ENCODE measurements at regions not wholly inside any gene's neighbourhood (a gene's known extent, or its start where the extent isn't known, plus 50 kb on each side); places are given as distances from the start of the nearest gene placed in this dataset.

DNA sequence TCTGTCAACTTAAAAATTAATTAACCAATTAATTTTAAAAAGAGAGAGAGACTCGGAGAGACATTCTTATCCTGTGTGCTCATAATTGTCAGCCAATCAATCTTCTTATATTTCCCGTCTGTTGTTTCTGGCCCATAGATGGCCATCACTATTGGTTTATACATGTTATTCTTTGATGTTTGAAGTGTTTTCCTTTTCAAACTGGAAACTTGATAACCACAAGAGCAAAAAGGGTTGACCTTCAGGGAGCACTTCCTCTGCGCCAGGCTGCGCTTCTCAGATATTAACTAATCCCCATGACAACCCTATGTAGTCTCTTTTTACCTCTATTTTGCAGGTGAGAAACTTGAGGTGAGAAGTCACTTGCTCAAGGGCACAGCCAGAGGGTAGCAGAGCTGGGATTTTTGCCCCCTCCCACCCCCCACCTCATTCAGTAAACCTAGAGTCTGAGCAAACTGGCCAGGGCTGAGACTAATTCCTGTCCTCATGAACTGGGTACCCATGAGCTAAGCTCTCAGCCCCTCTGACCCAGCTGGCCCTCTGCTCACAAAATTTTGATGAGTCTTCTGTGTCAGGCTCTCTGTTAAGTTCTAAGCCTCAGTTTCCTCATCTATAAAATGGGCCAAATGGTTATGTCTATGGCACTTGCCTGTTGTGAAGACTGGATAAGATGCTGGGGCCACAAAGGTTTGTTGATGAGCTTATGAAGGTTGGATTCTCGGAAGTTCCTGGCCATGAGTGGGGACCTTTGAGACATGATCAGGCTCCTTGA lies 86.0 kb upstream of the SH3PXD2B start:
- no peaks in the 10 kb centered on the region for H3K36me3 Mint-ChIP-seq (ENCODE audit: insufficient read depth, unreplicated experiment)
- intact Hi-C loops (cut with micrococcal nuclease; ENCODE audit: unreplicated experiment), result no loop called here
- no peaks in the 10 kb centered on the region for H3K4me1 Mint-ChIP-seq (ENCODE audit: low read depth, unreplicated experiment)
- H3K4me3 ChIP-seq (ENCODE audit: low read depth, low read length), result no peak overlapping the region
- no peak overlapping the region for H3K27ac Mint-ChIP-seq (ENCODE audit: unreplicated experiment)
- TF ChIP-seq, protein P1, sequence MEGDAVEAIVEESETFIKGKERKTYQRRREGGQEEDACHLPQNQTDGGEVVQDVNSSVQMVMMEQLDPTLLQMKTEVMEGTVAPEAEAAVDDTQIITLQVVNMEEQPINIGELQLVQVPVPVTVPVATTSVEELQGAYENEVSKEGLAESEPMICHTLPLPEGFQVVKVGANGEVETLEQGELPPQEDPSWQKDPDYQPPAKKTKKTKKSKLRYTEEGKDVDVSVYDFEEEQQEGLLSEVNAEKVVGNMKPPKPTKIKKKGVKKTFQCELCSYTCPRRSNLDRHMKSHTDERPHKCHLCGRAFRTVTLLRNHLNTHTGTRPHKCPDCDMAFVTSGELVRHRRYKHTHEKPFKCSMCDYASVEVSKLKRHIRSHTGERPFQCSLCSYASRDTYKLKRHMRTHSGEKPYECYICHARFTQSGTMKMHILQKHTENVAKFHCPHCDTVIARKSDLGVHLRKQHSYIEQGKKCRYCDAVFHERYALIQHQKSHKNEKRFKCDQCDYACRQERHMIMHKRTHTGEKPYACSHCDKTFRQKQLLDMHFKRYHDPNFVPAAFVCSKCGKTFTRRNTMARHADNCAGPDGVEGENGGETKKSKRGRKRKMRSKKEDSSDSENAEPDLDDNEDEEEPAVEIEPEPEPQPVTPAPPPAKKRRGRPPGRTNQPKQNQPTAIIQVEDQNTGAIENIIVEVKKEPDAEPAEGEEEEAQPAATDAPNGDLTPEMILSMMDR (IDR thresholded peaks at IDR 0.05; ENCODE audit: insufficient read depth in 1 of 2, low read depth in 1 of 2, low read length in 1 of 2, severe bottlenecking in 1 of 2, unreplicated experiment in 1 of 2), result no peak
- BruUV-seq (replicated peaks), result no TSS peak
- H3K36me3 ChIP-seq (ENCODE audit: control insufficient read depth, insufficient read depth, low read length), result no peaks in the 10 kb centered on the region
- H3K4me1 ChIP-seq, result no peaks in the 10 kb centered on the region
- peaks cover under 1% of the 10 kb centered on the region for H3K27me3 Mint-ChIP-seq (ENCODE audit: insufficient read depth, unreplicated experiment)
- no peak overlapping the region for H3K4me3 Mint-ChIP-seq (ENCODE audit: unreplicated experiment)
- DNase-seq, result no peak
- no peaks in the 10 kb centered on the region for H3K9me3 ChIP-seq
- ChIA-PET CTCF (no interaction called here), POLR2A (no interaction called here)
- no peaks in the 10 kb centered on the region for H3K9me3 Mint-ChIP-seq (ENCODE audit: unreplicated experiment)
- no peaks in the 10 kb centered on the region for H3K27me3 ChIP-seq (replicated peaks; ENCODE audit: control insufficient read depth, insufficient read depth, low read length)

DNA sequence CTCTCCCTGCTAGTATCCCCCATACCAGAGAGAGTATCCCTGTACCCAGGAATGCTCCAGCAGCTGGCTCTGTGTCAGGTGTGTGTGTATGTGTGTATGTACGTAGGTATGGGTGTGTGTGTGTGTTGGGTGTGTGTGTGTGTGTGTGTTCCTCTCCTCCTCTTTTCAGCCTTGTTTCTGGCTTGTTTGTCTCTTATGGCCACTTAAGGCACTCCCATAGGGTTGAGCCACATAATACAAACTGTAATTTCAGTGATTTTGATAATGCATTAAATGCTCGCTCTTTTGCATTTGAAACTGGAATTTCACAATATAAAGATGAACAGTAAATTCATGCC lies 80.8 kb upstream of the SH3PXD2B start:
- H3K27ac Mint-ChIP-seq (ENCODE audit: unreplicated experiment), result no peak overlapping the region
- Histone ChIP-seq H3K36me3 (ENCODE audit: control insufficient read depth, insufficient read depth, low read length) (no peaks in the 10 kb centered on the region), H3K4me1 (no peaks in the 10 kb centered on the region), H3K9me3 (no peaks in the 10 kb centered on the region), H3K4me3 (ENCODE audit: low read depth, low read length) (no peak overlapping the region), H3K27me3 (replicated peaks; ENCODE audit: control insufficient read depth, insufficient read depth, low read length) (no peaks in the 10 kb centered on the region)
- DNase-seq, result no peak
- ChIA-PET POLR2A (no interaction called here), CTCF (no interaction called here)
- intact Hi-C loops (cut with micrococcal nuclease; ENCODE audit: unreplicated experiment), result no loop called here
- H3K36me3 Mint-ChIP-seq (ENCODE audit: insufficient read depth, unreplicated experiment), result no peaks in the 10 kb centered on the region
- TF ChIP-seq, protein P1 (IDR thresholded peaks at IDR 0.05; ENCODE audit: insufficient read depth in 1 of 2, low read depth in 1 of 2, low read length in 1 of 2, severe bottlenecking in 1 of 2, unreplicated experiment in 1 of 2), result no peak
- no TSS peak for BruUV-seq (replicated peaks)
- no peak overlapping the region for H3K4me3 Mint-ChIP-seq (ENCODE audit: unreplicated experiment)
- no peaks in the 10 kb centered on the region for H3K27me3 Mint-ChIP-seq (ENCODE audit: insufficient read depth, unreplicated experiment)
- no peaks in the 10 kb centered on the region for H3K9me3 Mint-ChIP-seq (ENCODE audit: unreplicated experiment)
- no peaks in the 10 kb centered on the region for H3K4me1 Mint-ChIP-seq (ENCODE audit: low read depth, unreplicated experiment)

DNA sequence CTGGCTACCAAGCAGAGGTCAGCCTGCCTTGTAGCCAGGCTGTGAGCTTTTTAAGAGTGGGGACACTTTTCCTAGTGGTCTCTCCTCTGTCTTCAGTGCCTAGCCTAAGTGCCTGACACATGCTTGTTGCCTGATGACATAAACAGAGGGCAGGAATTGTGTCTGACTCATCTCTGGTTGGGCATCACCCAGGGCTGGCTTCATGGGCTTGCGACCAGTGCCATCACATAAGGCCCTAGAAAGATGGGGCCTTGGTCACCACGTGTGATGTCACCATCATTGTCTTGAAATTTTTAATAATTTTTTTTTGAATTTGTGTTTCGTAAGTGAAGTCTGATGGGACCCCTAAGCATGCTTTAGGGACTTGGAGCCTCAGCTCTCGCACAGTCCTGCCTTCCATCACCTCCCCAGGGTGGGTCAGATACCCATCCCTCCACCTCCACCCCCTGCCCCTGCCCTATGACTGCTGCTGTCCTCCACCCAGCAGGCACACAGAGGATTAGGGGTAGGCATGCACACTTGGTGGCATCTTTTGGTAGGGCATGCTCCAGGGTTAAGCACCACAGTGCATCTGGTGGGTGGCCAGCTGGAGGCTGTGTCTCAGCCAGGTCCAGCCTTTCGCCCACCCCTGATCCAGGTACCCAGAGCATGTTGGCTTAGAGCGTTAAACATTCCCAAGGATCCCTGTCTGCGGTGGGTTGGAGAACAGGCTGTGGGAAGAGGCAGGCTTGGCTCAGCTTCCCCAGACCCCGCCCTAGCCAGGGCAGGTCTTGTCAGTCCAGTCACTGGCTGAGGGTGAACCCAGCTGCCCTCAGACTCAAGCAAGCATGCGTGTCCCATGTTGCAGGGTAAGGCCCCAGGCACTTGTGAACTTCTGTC lies 80.1 kb upstream of the SH3PXD2B start:
- TF ChIP-seq, protein P1 (IDR thresholded peaks at IDR 0.05; ENCODE audit: insufficient read depth in 1 of 2, low read depth in 1 of 2, low read length in 1 of 2, severe bottlenecking in 1 of 2, unreplicated experiment in 1 of 2), result no peak
- no peak overlapping the region for H3K27ac Mint-ChIP-seq (ENCODE audit: unreplicated experiment)
- no peaks in the 10 kb centered on the region for H3K4me1 Mint-ChIP-seq (ENCODE audit: low read depth, unreplicated experiment)
- H3K27me3 ChIP-seq (replicated peaks; ENCODE audit: control insufficient read depth, insufficient read depth, low read length), result no peaks in the 10 kb centered on the region
- no peaks in the 10 kb centered on the region for H3K27me3 Mint-ChIP-seq (ENCODE audit: insufficient read depth, unreplicated experiment)
- H3K36me3 ChIP-seq (ENCODE audit: control insufficient read depth, insufficient read depth, low read length), result no peaks in the 10 kb centered on the region
- POLR2A ChIA-PET, result no interaction called here
- H3K9me3 ChIP-seq, result no peaks in the 10 kb centered on the region
- BruUV-seq (replicated peaks), result no TSS peak
- no peaks in the 10 kb centered on the region for H3K36me3 Mint-ChIP-seq (ENCODE audit: insufficient read depth, unreplicated experiment)
- intact Hi-C loops (cut with micrococcal nuclease; ENCODE audit: unreplicated experiment), result no loop called here
- no peak overlapping the region for H3K4me3 ChIP-seq (ENCODE audit: low read depth, low read length)
- H3K4me1 ChIP-seq, result no peaks in the 10 kb centered on the region
- peaks cover 3% of the 10 kb centered on the region for H3K9me3 Mint-ChIP-seq (ENCODE audit: unreplicated experiment)
- DNase-seq, result no peak
- H3K4me3 Mint-ChIP-seq (ENCODE audit: unreplicated experiment), result no peak overlapping the region
- CTCF ChIA-PET, result no interaction called here

Measured in Caco-2 (cell line).